Esophagus squamous epithelium (tissue), 5 donors: ENCODE measurements at regions not wholly inside any gene's neighbourhood (a gene's known extent, or its start where the extent isn't known, plus 50 kb on each side); places are given as distances from the start of the nearest gene placed in this dataset.

Experiments
- DNase-seq: peaks from one replicate; lab custom pipeline; 2025; lab: John Stamatoyannopoulos, UW
- H3K27ac ChIP-seq, 4 donors: fragments of 200-600 bp; sonication (generic); one replicate each; pipeline ENCODE4 v1.5.1; 2016 to 2019; ENCODE audit warnings: mild to moderate bottlenecking in 1 of 4
- H3K27me3 ChIP-seq, 4 donors: fragments of 200-600 bp; sonication (generic); 1 replicate in 3 of 4; 2 replicates in 1 of 4; pipeline versions ENCODE4 v1.5.1 to v1.6.0; 2017 to 2021; ENCODE audit warnings: antibody characterized with exemption in 1 of 4
- H3K36me3 ChIP-seq, 3 donors: fragments of 200-600 bp; sonication (generic); one replicate each; pipeline ENCODE4 v1.5.1; 2016 to 2019
- H3K4me1 ChIP-seq, 3 donors: fragments of 200-600 bp; sonication (generic); one replicate each; pipeline ENCODE4 v1.5.1; 2017 to 2019
- H3K4me3 ChIP-seq, 4 donors: fragments of 200-600 bp; sonication (generic); 1 replicate in 3 of 4; 2 replicates in 1 of 4; pipeline ENCODE4 v1.5.1; 2016 to 2019; ENCODE audit warnings: mild to moderate bottlenecking in 2 of 4, moderate library complexity in 1 of 4
- H3K9me3 ChIP-seq, 3 donors: fragments of 200-600 bp; sonication (generic); one replicate each; pipeline ENCODE4 v1.5.1; 2016 to 2019
- POLR2A ChIP-seq, 4 donors: fragments of 450-650 bp; IDR thresholded peaks; one replicate each; pipeline ENCODE4 v1.6.1; 2017; ENCODE audit warnings: antibody characterized with exemption in 4 of 4, mild to moderate bottlenecking in 4 of 4, moderate library complexity in 3 of 4
- WGBS, 2 donors: methylation state at CpG; one replicate each; pipeline ENCODE4 v1.1.5; 2018; 5-methylcytosine and 5-hydroxymethylcytosine counted together
- intact Hi-C: fragments of 100-400 bp; cut with DNase I; formaldehyde crosslinking; loops from one replicate; pipeline ENCODE4 v1.15.0; 2022
- TF ChIP-seq, protein P1 (sequence below), 6 experiments: fragments of 450-650 bp in 4 of 6; fragments of 200-600 bp in 2 of 6; sonication (generic) in 2 of 6; IDR thresholded peaks; one replicate each; pipeline ENCODE4 v1.5.1; 2016 to 2019; ENCODE audit warnings: antibody characterized with exemption in 6 of 6, mild to moderate bottlenecking in 4 of 6, moderate library complexity in 4 of 6
- donor health status: DM: yes; HTN: yes; CAD: no.

DNA sequence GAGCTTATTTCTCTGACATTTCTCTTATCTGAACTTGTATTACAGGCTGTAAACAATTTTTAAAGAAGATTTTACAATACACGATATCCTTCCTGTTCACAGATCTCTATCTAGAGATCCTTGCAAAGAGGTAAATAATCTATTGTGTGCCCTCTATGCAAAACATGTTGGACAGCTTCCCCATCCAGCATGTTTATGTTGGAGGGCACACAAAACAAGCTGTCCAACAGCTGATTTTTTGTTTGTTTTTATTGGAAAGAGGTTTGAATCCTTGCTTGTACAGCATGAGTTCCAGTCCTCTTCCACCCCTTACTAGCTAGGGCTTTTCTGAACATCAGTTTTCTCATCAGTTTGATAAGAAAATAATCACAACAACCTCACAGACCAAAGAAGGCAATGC, 62.3 kb upstream of the SYNDIG1 start:
- no peak overlapping the region for H3K27ac ChIP-seq
- no peaks in the 10 kb centered on the region for H3K36me3 ChIP-seq
- no peak for DNase-seq
- WGBS, 2 donors: 31 to 38% methylated on average over 1 of the region's 1 CpG
- H3K4me1 ChIP-seq: no peaks in the 10 kb centered on the region
- H3K27me3 ChIP-seq: no peaks in the 10 kb centered on the region
- H3K4me3 ChIP-seq: no peak overlapping the region
- intact Hi-C loops: no loop called here
- H3K9me3 ChIP-seq: no peaks in the 10 kb centered on the region
- TF ChIP-seq, protein P1, sequence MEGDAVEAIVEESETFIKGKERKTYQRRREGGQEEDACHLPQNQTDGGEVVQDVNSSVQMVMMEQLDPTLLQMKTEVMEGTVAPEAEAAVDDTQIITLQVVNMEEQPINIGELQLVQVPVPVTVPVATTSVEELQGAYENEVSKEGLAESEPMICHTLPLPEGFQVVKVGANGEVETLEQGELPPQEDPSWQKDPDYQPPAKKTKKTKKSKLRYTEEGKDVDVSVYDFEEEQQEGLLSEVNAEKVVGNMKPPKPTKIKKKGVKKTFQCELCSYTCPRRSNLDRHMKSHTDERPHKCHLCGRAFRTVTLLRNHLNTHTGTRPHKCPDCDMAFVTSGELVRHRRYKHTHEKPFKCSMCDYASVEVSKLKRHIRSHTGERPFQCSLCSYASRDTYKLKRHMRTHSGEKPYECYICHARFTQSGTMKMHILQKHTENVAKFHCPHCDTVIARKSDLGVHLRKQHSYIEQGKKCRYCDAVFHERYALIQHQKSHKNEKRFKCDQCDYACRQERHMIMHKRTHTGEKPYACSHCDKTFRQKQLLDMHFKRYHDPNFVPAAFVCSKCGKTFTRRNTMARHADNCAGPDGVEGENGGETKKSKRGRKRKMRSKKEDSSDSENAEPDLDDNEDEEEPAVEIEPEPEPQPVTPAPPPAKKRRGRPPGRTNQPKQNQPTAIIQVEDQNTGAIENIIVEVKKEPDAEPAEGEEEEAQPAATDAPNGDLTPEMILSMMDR (IDR thresholded peaks at IDR 0.05): no peak
- TF ChIP-seq POLR2A (IDR thresholded peaks at IDR 0.05): no peak

DNA sequence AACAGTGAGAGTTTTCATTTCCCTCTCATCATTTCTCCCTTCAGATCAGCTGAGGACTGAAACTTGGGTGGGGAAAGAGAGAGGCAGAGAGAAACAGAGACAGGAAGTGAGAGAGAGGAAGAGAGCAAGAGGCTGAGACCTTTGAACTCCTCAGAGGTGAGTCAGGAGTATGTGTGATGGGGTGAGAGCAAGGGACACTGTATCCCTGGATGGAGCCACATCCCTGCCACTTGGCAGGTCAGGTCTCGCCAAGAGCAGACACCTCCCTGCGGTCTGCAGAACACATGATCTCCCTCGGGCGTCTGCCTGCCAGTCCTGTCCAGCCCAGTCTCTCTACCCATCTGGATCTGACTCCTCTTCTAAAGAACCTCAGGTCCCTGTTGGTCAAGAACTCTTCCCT, 62.7 kb upstream of the SYNDIG1 start:
- intact Hi-C loops: no loop called here
- no peak for DNase-seq
- Histone ChIP-seq H3K27me3 (no peaks in the 10 kb centered on the region), H3K4me3 (no peak overlapping the region), H3K36me3 (no peaks in the 10 kb centered on the region), H3K27ac (no peak overlapping the region), H3K4me1 (no peaks in the 10 kb centered on the region), H3K9me3 (no peaks in the 10 kb centered on the region)
- no peak for TF ChIP-seq POLR2A (IDR thresholded peaks at IDR 0.05)
- TF ChIP-seq, protein P1 (IDR thresholded peaks at IDR 0.05): no peak
- whole genome bisulfite sequencing, 2 donors: 23 to 26% methylated on average over 4 of the region's 4 CpGs

DNA sequence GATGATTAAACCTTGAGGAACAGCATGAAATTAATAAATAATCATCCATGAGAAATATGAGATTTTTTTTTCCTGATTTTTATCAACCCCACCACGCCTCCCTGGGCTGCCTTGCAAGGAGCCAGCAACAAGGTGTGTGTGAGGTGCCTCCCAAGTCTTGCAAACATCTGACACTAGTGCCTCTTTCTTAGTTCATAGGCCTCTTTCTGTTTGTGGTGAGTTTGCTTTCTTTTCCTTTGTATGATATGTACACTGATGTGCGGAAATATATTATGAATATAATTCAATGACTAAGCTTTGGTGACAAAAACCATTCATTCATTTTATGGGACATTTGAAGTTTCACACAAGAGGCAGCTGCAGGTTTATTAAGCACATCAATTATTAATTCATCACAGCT, 63.2 kb upstream of the SYNDIG1 start:
- Histone ChIP-seq H3K27me3 (no peaks in the 10 kb centered on the region), H3K4me3 (no peak overlapping the region), H3K9me3 (no peaks in the 10 kb centered on the region), H3K4me1 (no peaks in the 10 kb centered on the region), H3K27ac (no peak overlapping the region), H3K36me3 (no peaks in the 10 kb centered on the region)
- TF ChIP-seq, protein P1 (IDR thresholded peaks at IDR 0.05): no peak
- no peak for TF ChIP-seq POLR2A (IDR thresholded peaks at IDR 0.05)
- 36 to 77% methylated on average over 2 of the region's 2 CpGs for WGBS, 2 donors
- intact Hi-C loops: no loop called here
- no peak for DNase-seq

DNA sequence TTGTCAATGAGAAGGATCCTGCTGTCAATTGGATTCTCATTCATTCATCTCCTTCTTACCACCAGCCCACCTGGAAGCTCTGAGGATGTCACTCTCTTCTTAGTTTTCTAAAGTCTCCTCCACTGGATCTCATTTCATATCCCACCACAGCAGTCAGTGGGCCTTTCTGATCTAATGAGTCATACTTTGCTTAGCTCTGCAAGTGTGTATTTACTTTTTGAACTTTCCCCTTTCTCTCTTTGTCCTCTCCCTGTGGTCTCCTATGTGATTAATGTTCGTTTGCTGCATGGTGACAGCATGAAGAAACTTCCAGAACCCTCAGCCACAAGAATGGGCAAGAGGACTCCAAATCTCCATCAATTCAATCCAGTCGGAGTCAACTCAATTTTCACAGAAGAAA, 63.6 kb upstream of the SYNDIG1 start:
- Histone ChIP-seq H3K4me1 (no peaks in the 10 kb centered on the region), H3K27ac (no peak overlapping the region), H3K36me3 (no peaks in the 10 kb centered on the region), H3K4me3 (no peak overlapping the region), H3K27me3 (no peaks in the 10 kb centered on the region), H3K9me3 (no peaks in the 10 kb centered on the region)
- TF ChIP-seq, protein P1 (IDR thresholded peaks at IDR 0.05): no peak
- no peak for TF ChIP-seq POLR2A (IDR thresholded peaks at IDR 0.05)
- 38 to 55% methylated on average over 2 of the region's 2 CpGs for WGBS, 2 donors
- no peak for DNase-seq
- intact Hi-C loops: no loop called here

DNA sequence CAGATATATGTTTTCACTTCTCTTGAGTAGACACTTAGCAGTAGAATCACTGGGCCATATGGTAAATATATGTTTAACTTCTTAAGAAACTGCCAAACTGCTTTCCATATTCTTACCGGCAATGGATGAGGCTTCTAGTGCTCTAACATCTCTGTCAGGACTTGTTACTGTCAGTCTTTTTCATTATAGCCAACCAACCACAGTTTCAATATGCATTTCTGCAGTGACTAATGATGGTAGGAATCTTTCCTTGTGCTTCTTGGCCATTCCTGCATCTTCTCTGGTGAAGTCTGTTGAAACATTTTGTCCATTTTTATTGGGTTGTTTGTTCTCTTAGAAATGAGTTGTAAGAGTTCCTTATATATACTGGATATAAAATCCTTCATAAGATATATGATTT, 66.0 kb upstream of the SYNDIG1 start:
- intact Hi-C loops: no loop called here
- no peak for TF ChIP-seq POLR2A (IDR thresholded peaks at IDR 0.05)
- TF ChIP-seq, protein P1 (IDR thresholded peaks at IDR 0.05): no peak

More for the DNA sequence above, 66.0 kb upstream of the SYNDIG1 start:
- H3K9me3 ChIP-seq: no peaks in the 10 kb centered on the region
- H3K27ac ChIP-seq: no peak overlapping the region
- H3K27me3 ChIP-seq: no peaks in the 10 kb centered on the region
- H3K4me1 ChIP-seq: no peaks in the 10 kb centered on the region
- WGBS, 2 donors: 32 to 46% methylated on average over 1 of the region's 1 CpG
- DNase-seq: no peak
- no peak overlapping the region for H3K4me3 ChIP-seq
- H3K36me3 ChIP-seq: no peaks in the 10 kb centered on the region
